GM19438 (cell line): ENCODE measurements at regions not wholly inside any gene's neighbourhood (a gene's known extent, or its start where the extent isn't known, plus 50 kb on each side); places are given as distances from the start of the nearest gene placed in this dataset.
"Not testable (repeated sequence)": the region's sequence is repeated elsewhere in the genome, so short reads cannot be mapped to it uniquely, and the experiment has no call there.

Experiments used
- ATAC-seq: cut with Tn5 transposase; IDR thresholded peaks from one replicate; pipeline ENCODE4 v1.9.1; 2021; ENCODE audit warnings: low read depth; ENCODE audit not compliant: unreplicated experiment

DNA sequence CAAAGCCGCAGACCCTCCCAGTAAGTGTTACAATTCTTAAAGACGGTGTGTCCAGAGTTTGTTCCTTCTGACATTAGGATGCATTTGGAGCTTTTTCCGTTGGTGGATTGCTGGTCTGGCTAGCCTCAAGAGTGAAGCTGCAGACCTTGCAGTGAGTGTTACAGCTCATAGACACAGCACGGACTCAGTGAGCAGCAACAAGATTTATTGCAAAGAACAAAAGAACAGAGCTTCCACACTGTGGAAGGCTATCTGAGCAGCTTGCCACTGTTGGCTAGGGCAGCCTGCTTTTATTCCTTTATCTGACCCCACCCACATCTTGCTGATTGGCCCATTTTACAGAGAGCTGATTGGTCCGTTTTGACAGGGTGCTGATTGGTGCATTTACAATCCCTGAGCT lies 242.8 kb upstream of the SGCG start:
- no peak for ATAC-seq

DNA sequence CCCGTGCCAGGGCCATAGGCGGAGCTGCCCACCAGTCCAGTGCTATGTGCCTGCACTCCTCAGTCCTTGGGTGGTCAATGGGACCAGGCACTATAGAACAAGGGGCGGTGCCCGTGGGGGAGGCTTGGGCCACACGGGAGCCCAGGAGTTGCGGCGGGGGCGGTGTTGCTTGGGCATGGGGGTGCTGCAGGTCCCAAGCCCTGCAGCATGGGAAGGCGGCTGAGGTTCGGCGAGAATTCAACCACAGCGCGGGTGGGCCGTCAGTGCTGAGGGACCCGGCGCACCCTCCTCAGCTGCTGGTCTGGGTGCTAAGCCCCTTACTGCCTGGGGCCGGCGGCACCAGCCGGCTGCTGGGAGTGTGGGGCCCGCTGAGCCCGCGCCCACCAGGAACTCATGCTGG lies 242.2 kb upstream of the SGCG start:
- no peak for ATAC-seq

DNA sequence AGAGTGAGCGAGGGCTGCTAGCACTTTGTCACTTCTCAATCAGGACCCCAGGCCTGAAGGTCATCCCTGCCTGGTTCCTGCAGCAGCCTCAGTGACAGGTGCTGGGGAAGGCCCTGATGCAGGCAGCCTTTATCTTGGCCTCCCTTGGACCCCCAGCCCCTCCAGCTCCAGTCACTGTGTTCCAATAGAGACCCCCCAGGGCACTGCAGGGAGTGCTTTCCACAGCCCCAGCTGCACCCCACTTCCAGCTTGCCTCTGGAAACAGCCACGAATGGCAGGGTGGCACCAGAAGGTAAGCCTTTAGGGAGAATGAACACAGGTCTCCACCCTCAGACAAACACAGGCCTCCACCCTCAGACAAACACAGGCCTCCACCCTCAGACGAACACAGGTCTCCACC lies 241.6 kb upstream of the SGCG start:
- ATAC-seq = no peak

DNA sequence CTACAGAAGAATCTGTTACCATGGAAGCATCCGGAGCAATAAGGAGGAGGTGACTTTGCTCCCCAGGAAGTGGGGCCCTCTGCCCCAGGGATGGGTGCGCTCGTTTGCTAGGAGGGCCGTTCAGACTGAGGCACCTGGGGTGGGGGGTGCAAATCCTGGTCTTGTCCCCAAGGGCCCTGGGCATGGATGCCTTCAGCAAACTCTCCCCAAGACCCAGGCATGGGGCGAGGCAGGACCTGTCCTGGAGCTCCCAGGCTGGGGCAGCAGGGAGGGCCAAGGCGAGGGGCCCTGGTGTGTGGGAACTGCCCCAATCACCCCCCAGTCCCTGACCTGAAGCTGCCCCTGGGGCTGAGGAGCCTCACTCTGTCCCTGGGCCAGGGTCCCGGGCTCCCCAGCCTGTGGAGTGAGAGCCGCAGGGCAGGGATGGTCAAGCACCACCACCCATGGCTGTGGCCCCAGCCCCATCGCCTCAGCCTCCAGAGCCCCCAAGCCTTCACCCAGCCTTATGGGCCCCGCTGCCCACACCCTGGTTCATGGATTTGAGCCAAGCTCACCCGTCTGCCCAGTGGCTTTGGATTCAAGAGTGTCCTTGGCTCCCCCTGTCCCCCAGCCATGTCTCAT lies 240.6 kb upstream of the SGCG start:
- ATAC-seq = no peak

DNA sequence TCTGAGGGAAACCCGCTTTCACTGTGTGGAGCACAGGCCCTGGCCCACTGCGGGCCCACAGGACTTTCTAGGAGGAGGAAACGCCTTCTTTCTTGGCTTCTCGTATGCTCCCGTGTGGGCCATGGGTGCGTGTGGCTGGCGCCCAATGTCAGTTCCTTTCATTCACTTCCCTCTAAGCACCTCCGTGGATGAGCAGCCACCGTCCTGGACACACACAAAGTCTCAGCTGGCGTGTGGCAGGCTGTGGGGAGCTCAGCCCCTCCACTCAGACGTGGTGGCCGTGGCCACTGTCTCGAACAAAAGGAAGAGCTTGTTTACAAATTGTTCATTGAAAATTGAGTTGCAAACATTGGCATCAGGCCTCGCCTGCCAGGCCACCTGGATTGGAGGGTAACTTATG lies 240.0 kb upstream of the SGCG start:
- ATAC-seq = no peak

DNA sequence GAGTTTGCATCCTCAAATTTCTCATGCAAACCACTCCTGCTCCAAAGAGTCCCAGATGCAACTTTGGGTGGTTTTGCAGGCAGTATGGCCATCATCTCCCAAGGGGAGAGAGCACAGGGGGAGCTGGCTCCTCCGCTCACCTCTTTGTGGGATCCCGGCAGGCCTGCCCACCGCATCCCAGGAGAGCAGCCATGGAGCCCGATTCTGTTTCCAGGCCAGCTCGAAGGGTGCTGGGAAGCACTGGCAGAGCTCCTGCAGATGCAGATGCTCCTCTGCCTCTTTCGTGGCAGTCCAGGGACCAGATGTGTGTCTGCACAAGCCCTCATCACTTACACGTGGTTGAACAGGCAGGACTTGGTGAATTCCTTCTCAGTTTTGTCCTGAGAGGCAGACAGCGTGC lies 239.3 kb upstream of the SGCG start:
- ATAC-seq = not testable (repeated sequence)

DNA sequence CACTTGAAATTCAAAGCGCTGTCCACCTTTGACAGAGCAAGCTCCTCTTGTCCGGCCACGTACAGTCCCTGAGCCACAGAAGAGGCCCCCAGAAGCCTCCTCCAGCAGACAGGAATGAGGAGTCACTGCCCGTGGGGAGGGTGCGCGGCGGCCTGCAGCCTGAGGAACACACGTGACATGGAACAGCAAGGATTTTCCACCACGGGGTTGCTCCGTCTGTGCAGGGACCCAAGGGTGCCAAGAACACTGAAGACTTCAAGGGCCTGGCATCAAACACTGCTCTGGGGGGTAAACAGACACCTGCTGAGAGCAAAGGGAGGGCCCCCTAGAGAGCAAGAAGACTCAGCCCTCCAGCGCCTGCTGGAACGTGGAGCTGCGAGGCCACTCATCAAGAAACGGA lies 237.9 kb upstream of the SGCG start:
- not testable (repeated sequence) for ATAC-seq

DNA sequence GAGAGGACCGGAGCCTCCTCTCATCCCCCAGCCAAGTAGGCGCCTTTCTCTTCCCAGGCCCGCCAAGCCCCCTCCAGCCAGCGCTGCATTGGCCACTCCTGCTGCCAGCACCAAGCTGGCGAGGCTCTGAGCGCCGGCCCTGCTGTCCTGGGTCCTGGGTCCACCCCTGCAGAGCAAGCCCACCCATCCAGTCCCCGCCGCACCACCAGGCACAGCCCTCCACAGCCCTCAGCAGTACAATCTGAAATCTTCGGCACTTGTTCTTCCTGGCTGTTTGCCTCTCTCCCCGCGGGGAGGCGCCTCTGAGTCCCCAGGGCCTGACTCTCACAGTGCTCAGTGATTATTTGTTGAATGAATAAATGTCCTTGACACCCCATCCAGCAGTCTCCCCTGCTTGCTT lies 236.4 kb upstream of the SGCG start:
- ATAC-seq = no peak

DNA sequence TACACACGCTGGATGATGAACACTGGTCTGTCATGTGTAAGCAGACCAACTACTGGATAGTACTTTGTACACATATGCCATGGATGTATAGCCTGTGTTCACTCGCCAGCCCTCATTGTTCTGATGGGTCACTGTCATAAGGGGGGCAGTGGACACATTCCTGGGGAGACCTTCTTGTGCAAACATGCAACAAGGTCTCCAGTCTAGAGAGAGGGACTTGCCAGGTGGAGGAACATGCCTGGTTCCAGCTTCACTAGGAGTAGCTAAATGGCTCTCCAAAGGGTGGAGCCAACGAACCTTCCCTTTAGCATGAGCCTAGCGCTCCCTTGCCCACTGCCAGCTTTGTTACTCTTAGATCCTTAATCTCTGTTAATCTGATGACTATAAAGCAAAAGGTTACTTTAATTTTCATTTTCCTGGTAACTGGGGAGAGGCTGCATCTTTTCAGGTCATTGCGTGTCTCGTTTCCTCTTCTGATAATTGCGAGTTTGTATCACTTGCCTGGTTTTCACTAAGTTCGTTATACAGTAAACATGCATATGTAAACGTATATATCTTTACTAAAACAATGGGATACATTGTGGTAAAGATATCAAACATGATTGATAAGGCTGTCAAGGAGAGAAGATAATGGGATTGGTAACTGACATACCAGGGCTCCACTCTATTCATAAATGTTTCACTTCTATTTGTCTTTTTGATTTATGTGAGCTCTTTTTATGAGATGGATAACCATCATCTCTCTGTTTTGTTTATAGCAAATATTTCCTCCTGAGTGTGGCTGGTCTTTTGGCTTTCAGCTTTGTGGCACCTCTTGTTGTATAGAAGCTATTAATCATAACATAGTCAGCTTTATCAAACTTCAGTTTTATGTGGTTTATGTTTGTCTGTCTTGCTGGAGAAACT lies 235.2 kb upstream of the SGCG start:
- ATAC-seq = no peak

DNA sequence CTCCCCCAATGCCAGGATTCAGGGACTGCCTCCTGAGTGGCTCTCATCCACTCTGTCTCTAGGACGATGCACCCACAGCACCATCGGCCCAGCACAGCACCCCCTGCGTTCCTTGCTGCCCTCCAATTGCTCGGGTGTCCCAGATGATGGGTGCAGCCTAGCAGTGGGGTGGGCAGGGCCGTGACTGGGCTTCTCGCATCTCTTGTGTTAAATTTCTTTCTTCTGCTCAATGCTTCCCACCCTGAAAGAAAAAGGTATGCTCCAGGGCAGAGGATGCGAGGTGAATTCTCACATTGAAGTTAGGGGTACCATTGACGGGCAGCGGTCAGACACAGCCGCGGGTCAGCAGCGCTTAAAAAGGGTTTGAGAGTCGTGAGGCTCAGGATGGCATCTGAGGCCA lies 232.4 kb upstream of the SGCG start:
- ATAC-seq = no peak

DNA sequence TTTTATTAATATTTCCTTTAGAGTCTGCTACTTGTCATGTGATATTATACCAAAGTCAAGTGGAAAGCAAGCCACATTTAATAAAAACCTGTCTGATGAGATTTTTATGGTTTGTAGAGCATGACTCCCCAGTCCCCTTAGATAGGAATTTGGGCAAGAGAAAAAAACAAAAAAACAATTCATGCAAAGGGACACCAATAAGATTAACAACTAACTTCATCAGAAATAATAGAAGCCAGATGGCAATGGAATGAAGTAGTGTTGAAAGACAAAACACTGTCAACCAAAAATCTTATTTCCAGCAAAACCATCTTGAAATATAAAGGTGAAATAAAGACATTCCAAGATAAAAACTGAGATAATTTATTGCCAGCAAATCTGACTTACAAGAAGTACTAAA lies 228.8 kb upstream of the SGCG start:
- not testable (repeated sequence) for ATAC-seq

DNA sequence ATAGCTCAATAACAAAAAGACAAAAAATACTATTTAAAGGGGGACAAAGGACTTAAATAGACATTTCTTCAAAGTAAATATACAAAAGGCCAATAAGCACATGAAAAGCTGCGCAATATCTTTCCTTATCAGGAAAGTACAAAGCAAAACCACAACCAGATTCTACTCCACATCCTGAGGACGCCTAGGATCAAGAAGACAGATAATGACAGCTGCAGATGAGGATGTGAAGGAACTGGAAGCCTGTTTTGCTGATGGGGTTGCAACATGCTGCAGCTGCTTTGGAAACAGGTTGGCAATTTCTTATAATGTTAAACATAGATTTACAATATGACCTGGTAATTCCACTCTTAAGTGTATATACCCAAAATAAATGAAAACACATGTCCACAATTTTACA lies 225.6 kb upstream of the SGCG start:
- ATAC-seq = not testable (repeated sequence)

DNA sequence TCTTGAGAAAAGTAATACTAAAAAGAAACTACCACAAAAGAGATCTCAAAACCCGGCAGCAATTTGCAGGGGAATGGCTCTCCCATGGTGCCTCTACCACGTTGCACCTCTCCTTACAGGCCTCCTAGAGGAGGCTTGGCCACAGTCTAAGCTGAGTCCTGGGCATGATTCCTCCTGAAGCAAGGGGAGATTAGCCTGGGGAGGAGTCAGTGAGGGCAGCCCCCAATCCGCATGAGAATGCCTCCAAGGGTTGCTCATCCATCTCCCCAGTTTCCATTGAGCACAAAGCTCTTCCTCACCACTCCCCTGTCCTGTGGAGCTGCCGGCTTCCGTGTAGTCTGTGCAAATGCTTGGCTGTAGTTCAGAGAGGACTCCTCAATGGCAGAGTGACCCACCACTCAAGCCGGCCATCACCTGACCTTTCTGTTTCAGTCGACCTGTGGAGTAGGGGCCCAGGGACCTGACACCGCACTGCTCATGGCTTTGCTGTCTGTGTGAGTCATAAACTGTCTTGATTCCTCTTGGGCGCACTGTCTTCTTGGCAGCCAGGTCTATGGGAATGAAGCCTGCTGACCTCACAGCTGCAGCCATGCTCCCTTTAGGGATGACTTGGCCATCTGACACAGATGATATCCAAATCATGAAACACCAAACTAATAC lies 224.2 kb upstream of the SGCG start:
- not testable (repeated sequence) for ATAC-seq

DNA sequence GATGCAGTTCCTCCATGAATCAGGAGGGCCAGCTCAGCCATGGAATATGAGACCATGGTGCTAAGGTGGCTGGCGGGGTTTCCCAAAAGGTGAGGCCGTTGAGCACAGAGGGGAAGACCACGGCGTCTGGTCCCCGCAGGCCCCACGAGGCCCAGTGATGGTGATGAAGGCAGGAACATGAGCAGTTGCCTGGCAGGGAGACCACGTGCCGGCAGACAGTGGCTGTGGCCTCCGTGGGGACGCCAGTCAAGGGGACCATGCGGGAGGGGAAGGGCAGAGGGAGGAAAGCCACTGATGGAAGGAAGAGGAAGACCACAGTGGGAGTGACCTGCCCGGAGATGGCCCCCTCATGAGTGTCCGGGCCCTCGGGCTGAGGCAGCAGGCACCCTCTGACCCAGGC lies 220.9 kb upstream of the SGCG start:
- ATAC-seq = not testable (repeated sequence)

DNA sequence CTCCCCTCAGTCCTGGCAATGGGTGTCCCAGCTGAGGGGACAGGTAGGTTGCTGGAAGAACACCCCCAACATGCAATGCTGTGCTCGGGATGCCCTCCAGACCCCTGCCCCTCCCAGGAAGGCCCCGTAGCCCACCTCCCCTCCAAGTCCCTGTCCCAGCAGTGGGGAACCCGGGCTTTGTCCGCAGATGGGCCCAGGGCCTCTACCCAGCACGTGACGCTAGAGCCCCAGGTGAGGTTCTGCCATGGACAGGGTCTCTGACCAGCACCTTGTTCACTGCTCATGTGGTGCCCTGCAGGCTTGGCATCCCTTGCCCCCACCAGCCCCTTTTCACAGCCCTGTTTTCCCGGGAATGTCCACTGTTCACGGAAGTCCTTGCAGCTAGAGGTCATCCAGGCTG lies 220.0 kb upstream of the SGCG start:
- ATAC-seq = no peak

DNA sequence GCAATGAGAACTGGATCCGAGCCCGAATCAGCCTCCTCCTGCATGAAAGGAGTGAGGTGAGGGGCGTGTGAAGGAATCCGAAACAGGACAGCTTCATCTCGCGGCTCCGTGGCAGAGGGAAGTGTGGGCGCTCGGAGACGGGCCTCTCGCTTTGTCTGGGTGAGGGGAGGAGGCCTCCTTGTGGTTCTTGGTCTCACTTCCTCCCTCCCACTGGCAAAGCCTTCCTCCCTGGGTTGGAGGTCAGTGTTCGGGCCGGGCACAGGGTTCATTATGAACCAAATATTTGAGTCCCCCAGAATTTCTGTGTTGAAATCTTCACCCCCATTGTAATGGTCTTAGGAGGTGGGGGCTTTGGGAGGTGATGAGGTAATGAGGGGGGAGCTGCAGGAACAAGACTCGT lies 219.4 kb upstream of the SGCG start:
- not testable (repeated sequence) for ATAC-seq

DNA sequence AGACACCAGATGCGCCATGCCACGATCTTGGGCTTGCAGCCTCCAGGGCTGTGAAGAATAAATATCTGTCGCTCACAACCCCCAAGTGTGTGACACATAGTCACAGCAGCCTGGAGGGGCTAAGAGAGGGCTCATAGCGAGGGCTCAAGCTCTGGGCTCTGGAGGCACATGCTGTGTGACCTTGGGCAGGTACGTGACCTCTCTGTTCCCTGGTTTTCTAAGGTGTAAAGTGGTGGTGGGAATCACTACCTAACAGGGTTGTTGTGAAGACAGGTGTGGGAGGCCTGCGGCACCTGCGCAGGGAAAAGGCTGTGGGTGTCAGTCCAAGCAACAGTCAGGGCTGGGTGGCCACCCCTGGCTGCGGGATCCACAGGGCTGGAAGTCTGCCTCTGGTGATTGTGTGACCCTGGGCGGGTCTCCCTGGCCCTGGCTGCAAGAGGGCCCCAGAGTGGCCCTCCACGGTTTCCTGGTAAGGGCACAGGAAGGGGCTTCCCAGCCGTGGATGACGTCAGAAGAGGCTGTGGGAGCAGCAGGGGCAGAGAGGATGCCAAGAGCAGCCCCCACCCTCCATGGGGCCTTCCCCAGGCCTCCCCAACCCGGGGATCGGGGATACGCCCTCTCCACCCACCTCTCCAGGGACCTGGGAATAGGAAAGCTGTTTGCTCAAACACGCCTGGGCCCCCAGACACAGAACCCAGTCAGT lies 218.8 kb upstream of the SGCG start:
- no peak for ATAC-seq

DNA sequence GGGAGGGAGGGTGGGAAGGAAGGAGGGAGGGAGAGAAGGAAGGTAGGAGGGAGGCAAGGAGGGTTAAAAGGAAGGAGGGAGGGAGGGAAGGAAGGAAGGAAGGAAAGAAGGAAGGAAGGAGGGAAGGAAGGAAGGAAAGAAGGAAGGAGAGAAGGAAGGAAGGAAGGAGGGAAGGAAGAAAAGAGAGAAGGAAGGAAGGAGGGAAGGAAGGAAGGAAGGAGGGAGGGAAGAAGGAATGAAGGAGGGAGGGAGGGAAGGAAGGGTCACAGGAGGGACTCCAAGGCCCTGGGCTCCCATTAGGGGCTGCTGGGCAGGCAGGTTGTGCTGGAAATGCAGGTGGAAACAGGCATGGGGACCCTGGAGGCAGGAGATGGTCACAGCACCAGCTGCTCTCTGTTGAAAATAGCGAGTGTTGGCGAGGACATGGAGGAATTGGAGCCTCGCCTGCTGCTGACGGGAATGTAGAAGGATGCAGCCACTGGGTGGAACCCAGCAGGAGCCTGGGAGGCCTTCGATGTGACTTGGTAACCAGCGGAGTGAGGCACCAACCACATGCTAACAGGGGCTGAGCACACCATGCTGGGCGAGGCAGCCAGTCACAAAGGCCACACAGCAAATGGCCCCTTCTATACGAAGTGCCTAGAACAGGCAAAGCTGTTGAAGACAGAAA lies 217.3 kb upstream of the SGCG start:
- ATAC-seq = not testable (repeated sequence)

DNA sequence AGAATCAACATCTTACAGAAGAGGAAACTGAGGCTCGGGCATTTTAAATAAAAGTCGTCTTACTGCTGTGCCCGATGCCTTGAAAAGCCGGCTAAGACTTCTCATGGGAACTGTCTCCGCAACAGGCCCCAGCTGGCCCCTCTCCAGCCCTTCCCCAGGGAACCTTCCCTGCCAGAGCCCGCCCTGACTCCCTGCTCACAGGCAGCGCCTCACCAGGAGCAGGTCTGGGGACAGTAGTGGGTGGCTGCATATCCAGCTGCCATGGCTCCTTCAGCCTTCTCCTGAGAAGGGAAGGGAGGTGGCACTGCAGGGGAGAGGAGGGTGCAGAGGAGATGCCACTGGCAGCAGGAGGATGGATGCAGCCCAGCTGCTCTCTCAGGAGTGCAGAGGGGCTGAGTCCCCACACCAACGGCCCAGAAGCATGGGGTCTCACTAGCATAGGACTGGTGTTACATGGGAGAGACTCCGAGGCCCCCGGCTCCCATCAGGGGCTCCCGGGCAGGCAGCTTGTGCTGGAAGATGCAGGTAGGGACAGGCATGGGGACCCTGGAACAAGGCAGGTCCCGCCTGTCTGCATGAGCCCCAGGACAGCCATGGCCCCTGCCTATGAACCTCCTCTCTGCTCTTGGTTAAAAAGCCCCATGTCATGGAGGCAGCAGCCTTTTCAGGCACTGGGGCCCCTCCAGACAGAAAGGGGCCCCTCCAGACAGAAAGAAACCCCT lies 216.4 kb upstream of the SGCG start:
- ATAC-seq = no peak
